ENCODE measurements at regions not wholly inside any gene's neighbourhood (a gene's known extent, or its start where the extent isn't known, plus 50 kb on each side); places are given as distances from the start of the nearest gene placed in this dataset.

DNA sequence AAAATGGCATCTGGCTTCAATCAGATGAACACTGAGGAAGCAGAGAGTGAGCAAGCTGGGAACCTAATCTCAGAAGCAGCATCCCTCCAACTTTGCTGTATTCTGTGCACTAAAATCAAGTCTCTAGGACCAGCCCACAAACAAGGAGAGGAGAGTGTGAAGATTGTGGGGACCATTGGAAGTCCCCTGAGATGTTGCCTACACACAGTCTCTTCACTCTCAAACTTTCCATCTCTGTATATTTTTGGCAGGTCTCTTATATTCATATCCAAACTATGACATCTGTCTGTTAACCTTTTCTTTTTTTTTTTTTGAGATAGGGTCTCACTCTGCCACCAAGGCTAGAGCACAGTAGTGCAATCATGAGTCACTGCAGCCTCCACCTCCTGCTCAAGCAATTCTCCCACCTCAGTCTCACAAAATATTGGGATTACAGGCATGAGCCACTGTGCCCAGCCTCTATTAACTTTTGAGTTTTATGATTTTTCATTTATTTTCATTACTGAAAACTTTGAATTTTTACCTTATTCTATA is 1096.4 kb downstream of the TBC1D22A start:
- H3K4me3 ChIP-seq (ENCODE audit: insufficient read depth, low read length, poor library complexity, severe bottlenecking): no peak overlapping the region
- H3K79me2 ChIP-seq (ENCODE audit: insufficient read depth, low read length): no peaks in the 10 kb centered on the region
- H3K9me3 ChIP-seq (ENCODE audit: insufficient read depth, low read length): no peaks in the 10 kb centered on the region
- no peaks in the 10 kb centered on the region for H4K20me1 ChIP-seq (ENCODE audit: low read depth, low read length)
- TF ChIP-seq EZH2phosphoT487 (conservative IDR thresholded peaks at IDR 0.05; ENCODE audit: low read length) (no peak), CTCF (IDR thresholded peaks at IDR 0.05; ENCODE audit: insufficient read depth, low read length, poor library complexity, severe bottlenecking) (no peak)
- H3K27me3 ChIP-seq (ENCODE audit: low read length): no peaks in the 10 kb centered on the region
- H2AFZ ChIP-seq (ENCODE audit: low read depth, low read length, severe bottlenecking): no peak overlapping the region
- no peaks in the 10 kb centered on the region for H3K36me3 ChIP-seq (ENCODE audit: low read length)
- no peak overlapping the region for H3K27ac ChIP-seq (ENCODE audit: low read depth, low read length)
- H3K9ac ChIP-seq (ENCODE audit: low read length): no peak overlapping the region
- H3K4me2 ChIP-seq (ENCODE audit: low read depth, low read length, poor library complexity, severe bottlenecking): no peak overlapping the region
- H3F3A ChIP-seq (ENCODE audit: insufficient read depth): no peaks in the 10 kb centered on the region
- no peaks in the 10 kb centered on the region for H3K9me2 ChIP-seq (replicated peaks; ENCODE audit: insufficient read depth, low read length)

DNA sequence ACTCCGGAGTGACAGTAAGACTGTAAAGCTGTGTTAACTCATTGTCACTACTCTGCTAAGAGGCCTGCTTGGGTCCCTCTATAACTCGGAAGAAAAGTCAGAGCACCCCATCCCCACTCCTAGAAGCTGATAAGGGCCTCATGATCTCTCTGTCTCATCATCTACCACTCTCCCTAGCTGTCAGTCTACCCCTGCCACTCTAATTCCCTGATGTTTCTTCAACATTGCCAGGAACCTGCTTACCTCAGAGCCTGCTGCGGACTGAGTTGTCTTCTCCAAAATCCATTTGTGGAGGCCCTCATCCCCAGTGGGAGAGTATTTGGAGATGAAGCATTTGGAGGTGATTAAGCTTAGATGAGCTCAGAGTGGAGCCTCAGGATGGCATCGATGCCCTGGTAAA is 1092.2 kb downstream of the TBC1D22A start:
- no peaks in the 10 kb centered on the region for H3K9me2 ChIP-seq (replicated peaks; ENCODE audit: insufficient read depth, low read length)
- no peak for TF ChIP-seq CTCF (IDR thresholded peaks at IDR 0.05; ENCODE audit: insufficient read depth, low read length, poor library complexity, severe bottlenecking)
- no peak for TF ChIP-seq EZH2phosphoT487 (conservative IDR thresholded peaks at IDR 0.05; ENCODE audit: low read length)
- no peak overlapping the region for H3K4me3 ChIP-seq (ENCODE audit: insufficient read depth, low read length, poor library complexity, severe bottlenecking)
- no peaks in the 10 kb centered on the region for H4K20me1 ChIP-seq (ENCODE audit: low read depth, low read length)
- no peak overlapping the region for H3K9ac ChIP-seq (ENCODE audit: low read length)
- no peaks in the 10 kb centered on the region for H3K9me3 ChIP-seq (ENCODE audit: insufficient read depth, low read length)
- H2AFZ ChIP-seq (ENCODE audit: low read depth, low read length, severe bottlenecking): no peak overlapping the region
- H3K36me3 ChIP-seq (ENCODE audit: low read length): no peaks in the 10 kb centered on the region
- H3K27me3 ChIP-seq (ENCODE audit: low read length): no peaks in the 10 kb centered on the region
- H3F3A ChIP-seq (ENCODE audit: insufficient read depth): no peaks in the 10 kb centered on the region
- no peaks in the 10 kb centered on the region for H3K79me2 ChIP-seq (ENCODE audit: insufficient read depth, low read length)
- no peak overlapping the region for H3K27ac ChIP-seq (ENCODE audit: low read depth, low read length)
- H3K4me2 ChIP-seq (ENCODE audit: low read depth, low read length, poor library complexity, severe bottlenecking): no peak overlapping the region

GRCh38 chr22:47854251-47854650 is 1091.8 kb downstream of the TBC1D22A start:
- H3K4me3 ChIP-seq (ENCODE audit: insufficient read depth, low read length, poor library complexity, severe bottlenecking): no peak overlapping the region
- H3K9me2 ChIP-seq (replicated peaks; ENCODE audit: insufficient read depth, low read length): no peaks in the 10 kb centered on the region
- H3K9me3 ChIP-seq (ENCODE audit: insufficient read depth, low read length): no peaks in the 10 kb centered on the region
- H3K27me3 ChIP-seq (ENCODE audit: low read length): no peaks in the 10 kb centered on the region
- H4K20me1 ChIP-seq (ENCODE audit: low read depth, low read length): no peaks in the 10 kb centered on the region
- no peak overlapping the region for H3K9ac ChIP-seq (ENCODE audit: low read length)
- H3K27ac ChIP-seq (ENCODE audit: low read depth, low read length): no peak overlapping the region
- H3K36me3 ChIP-seq (ENCODE audit: low read length): no peaks in the 10 kb centered on the region
- H2AFZ ChIP-seq (ENCODE audit: low read depth, low read length, severe bottlenecking): no peak overlapping the region
- no peaks in the 10 kb centered on the region for H3K79me2 ChIP-seq (ENCODE audit: insufficient read depth, low read length)
- no peaks in the 10 kb centered on the region for H3F3A ChIP-seq (ENCODE audit: insufficient read depth)
- H3K4me2 ChIP-seq (ENCODE audit: low read depth, low read length, poor library complexity, severe bottlenecking): no peak overlapping the region
- no peak for TF ChIP-seq EZH2phosphoT487 (conservative IDR thresholded peaks at IDR 0.05; ENCODE audit: low read length)
- TF ChIP-seq CTCF (IDR thresholded peaks at IDR 0.05; ENCODE audit: insufficient read depth, low read length, poor library complexity, severe bottlenecking): no peak
